ENCODE measurements at regions not wholly inside any gene's neighbourhood (a gene's known extent, or its start where the extent isn't known, plus 50 kb on each side); places are given as distances from the start of the nearest gene placed in this dataset.

DNA sequence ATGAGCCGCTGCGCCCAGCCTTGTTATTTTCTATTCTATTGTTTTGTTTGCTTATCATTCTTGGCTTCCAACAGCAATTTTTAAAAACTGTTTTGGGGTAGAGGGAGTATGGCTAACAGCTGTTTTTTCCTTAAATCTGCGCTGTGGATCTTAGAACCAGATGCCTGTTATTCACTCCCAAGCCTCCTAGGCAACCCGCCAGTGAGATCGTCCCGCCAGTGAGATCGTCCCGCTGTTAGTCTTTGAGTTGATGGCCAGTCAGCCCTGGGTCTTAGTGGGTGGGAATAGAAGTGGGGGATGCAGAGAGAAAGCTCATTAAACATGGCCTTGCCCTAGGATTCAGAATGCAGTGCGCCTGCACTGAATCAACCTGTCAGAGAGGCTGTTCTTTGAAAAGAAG lies 67.3 kb upstream of the BICD1 start:
- Histone ChIP-seq H3K36me3 (ENCODE audit: control insufficient read depth, insufficient read depth, low read length) (no peaks in the 10 kb centered on the region), H3K27me3 (ENCODE audit: control insufficient read depth, insufficient read depth, low read length) (no peaks in the 10 kb centered on the region), H3K4me3 (ENCODE audit: low read depth, low read length) (no peak overlapping the region)
- TF ChIP-seq, protein P1, sequence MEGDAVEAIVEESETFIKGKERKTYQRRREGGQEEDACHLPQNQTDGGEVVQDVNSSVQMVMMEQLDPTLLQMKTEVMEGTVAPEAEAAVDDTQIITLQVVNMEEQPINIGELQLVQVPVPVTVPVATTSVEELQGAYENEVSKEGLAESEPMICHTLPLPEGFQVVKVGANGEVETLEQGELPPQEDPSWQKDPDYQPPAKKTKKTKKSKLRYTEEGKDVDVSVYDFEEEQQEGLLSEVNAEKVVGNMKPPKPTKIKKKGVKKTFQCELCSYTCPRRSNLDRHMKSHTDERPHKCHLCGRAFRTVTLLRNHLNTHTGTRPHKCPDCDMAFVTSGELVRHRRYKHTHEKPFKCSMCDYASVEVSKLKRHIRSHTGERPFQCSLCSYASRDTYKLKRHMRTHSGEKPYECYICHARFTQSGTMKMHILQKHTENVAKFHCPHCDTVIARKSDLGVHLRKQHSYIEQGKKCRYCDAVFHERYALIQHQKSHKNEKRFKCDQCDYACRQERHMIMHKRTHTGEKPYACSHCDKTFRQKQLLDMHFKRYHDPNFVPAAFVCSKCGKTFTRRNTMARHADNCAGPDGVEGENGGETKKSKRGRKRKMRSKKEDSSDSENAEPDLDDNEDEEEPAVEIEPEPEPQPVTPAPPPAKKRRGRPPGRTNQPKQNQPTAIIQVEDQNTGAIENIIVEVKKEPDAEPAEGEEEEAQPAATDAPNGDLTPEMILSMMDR (IDR thresholded peaks at IDR 0.05; ENCODE audit: insufficient read depth, low read length, poor library complexity, severe bottlenecking) = no peak
- DNase-seq (ENCODE audit: low read depth) = no peak

- Histone ChIP-seq H3K4me3 (ENCODE audit: low read depth, low read length) (no peak overlapping the region), H3K36me3 (ENCODE audit: control insufficient read depth, insufficient read depth, low read length) (no peaks in the 10 kb centered on the region), H3K27me3 (ENCODE audit: control insufficient read depth, insufficient read depth, low read length) (no peaks in the 10 kb centered on the region)
- no peak for DNase-seq (ENCODE audit: low read depth)
- TF ChIP-seq, protein P1 (IDR thresholded peaks at IDR 0.05; ENCODE audit: insufficient read depth, low read length, poor library complexity, severe bottlenecking) = no peak
Measured at GRCh38 chr12:32039917-32040575, 66.6 kb upstream of the BICD1 start.

DNA sequence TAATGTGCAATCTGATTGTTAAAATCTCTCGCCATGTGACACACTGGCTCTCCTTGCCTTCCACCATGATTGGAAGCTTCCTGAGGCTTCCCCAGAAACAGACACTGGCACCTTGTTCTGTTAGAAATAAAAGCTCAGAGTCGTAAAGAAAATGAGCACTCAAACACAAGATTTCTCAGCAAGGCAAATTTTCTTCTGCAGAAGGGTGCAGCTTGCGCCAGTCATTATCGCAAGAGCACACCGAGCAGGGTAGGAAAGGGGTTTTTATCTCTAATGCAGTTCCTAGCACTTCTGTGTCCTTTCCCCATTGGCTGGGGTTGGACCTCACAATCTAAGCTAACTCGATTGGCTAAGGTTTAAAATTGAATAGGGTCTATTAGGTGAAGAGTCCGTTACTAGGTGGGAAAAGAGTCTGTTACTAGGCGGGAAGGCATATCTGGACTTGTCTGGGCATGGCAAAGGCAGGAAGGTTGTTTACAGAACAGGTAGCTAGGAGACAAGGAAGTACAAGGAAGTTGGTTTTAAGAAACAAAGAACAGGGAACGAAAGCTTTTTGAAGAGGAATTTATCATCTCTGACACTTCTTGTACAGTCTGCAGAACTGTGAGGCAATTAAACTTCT lies 62.6 kb upstream of the BICD1 start:
- Histone ChIP-seq H3K36me3 (ENCODE audit: control insufficient read depth, insufficient read depth, low read length) (no peaks in the 10 kb centered on the region), H3K4me3 (ENCODE audit: low read depth, low read length) (no peak overlapping the region), H3K27me3 (ENCODE audit: control insufficient read depth, insufficient read depth, low read length) (no peaks in the 10 kb centered on the region)
- DNase-seq (ENCODE audit: low read depth) = no peak
- TF ChIP-seq, protein P1 (IDR thresholded peaks at IDR 0.05; ENCODE audit: insufficient read depth, low read length, poor library complexity, severe bottlenecking) = no peak

GRCh38 chr12:32047357-32048212 lies 59.1 kb upstream of the BICD1 start:
- no peak for DNase-seq (ENCODE audit: low read depth)
- TF ChIP-seq, protein P1 (IDR thresholded peaks at IDR 0.05; ENCODE audit: insufficient read depth, low read length, poor library complexity, severe bottlenecking) = no peak
- Histone ChIP-seq H3K27me3 (ENCODE audit: control insufficient read depth, insufficient read depth, low read length) (no peaks in the 10 kb centered on the region), H3K36me3 (ENCODE audit: control insufficient read depth, insufficient read depth, low read length) (no peaks in the 10 kb centered on the region), H3K4me3 (ENCODE audit: low read depth, low read length) (no peak overlapping the region)

DNA sequence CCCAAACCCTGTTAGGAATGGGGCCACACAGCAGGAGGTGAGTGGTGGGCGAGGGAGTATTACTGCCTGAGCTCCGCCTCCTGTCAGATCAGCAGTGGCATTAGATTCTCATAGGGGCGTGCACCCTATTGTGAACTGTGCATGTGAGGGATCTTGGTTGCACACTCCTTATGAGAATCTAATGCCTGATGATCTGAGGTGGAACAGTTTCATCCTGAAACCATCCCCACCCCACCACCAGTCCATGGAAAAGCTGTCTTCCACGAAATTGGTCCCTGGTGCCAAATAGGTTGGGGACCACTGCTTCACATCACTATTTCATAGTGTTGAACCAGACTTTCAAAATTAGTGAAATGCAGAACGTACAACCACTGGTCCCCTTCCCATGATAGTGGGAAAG lies 57.9 kb upstream of the BICD1 start:
- H3K27me3 ChIP-seq (ENCODE audit: control insufficient read depth, insufficient read depth, low read length) = no peaks in the 10 kb centered on the region
- DNase-seq (ENCODE audit: low read depth) = no peak
- no peaks in the 10 kb centered on the region for H3K36me3 ChIP-seq (ENCODE audit: control insufficient read depth, insufficient read depth, low read length)
- H3K4me3 ChIP-seq (ENCODE audit: low read depth, low read length) = no peak overlapping the region
- TF ChIP-seq, protein P1 (IDR thresholded peaks at IDR 0.05; ENCODE audit: insufficient read depth, low read length, poor library complexity, severe bottlenecking) = no peak

All from kidney epithelial cell (primary cell).